ENCODE measurements at regions not wholly inside any gene's neighbourhood (a gene's known extent, or its start where the extent isn't known, plus 50 kb on each side); places are given as distances from the start of the nearest gene placed in this dataset.

DNA sequence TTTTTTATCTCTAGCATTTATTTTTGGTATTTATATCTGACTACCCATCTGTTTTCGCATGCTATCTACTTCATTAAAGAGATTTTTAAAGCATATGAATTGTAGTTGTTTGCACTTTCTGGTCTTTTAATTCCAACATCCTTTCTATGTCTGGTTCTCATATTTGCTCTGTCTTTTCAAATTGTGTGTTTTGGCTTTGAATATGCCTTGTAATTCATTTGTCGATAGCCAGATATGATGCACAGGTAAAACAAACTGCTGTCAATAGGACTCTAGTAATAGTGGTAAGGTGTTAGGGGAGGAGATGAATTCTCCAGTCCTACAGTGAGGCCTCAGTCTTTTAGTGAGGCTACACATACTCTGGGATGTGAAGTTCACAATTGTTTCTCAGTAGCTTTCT is 530.8 kb upstream of the CCDC179 start:
- TF ChIP-seq, protein P1, sequence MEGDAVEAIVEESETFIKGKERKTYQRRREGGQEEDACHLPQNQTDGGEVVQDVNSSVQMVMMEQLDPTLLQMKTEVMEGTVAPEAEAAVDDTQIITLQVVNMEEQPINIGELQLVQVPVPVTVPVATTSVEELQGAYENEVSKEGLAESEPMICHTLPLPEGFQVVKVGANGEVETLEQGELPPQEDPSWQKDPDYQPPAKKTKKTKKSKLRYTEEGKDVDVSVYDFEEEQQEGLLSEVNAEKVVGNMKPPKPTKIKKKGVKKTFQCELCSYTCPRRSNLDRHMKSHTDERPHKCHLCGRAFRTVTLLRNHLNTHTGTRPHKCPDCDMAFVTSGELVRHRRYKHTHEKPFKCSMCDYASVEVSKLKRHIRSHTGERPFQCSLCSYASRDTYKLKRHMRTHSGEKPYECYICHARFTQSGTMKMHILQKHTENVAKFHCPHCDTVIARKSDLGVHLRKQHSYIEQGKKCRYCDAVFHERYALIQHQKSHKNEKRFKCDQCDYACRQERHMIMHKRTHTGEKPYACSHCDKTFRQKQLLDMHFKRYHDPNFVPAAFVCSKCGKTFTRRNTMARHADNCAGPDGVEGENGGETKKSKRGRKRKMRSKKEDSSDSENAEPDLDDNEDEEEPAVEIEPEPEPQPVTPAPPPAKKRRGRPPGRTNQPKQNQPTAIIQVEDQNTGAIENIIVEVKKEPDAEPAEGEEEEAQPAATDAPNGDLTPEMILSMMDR (optimal IDR thresholded peaks at IDR 0.05 in 1 of 3, IDR thresholded peaks at IDR 0.05 in 1 of 3, conservative IDR thresholded peaks at IDR 0.05 in 1 of 3; ENCODE audit: extremely low read depth in 1 of 3, insufficient read depth in 2 of 3, low read length in 3 of 3), result no peak
- no peak for TF ChIP-seq EZH2 (IDR thresholded peaks at IDR 0.05; ENCODE audit: low read length)
